GM23248 (cell line): ENCODE measurements at regions not wholly inside any gene's neighbourhood (a gene's known extent, or its start where the extent isn't known, plus 50 kb on each side); places are given as distances from the start of the nearest gene placed in this dataset.

Experiments
- DNase-seq: peaks from one replicate; pipeline ENCODE4 v3.0.0-alpha.2; 2015
- H2AFZ ChIP-seq: fragments of 200-600 bp; sonication (generic); 2 replicates; pipeline ENCODE4 v1.6.1; 2016; ENCODE audit warnings: antibody characterized with exemption
- H3F3A ChIP-seq: fragments of 200-600 bp; sonication (generic); 2 replicates; pipeline ENCODE4 v1.6.1; 2016; ENCODE audit warnings: mild to moderate bottlenecking, antibody characterized with exemption, mixed run types; ENCODE audit not compliant: insufficient read depth
- H3K27ac ChIP-seq: fragments of 200-600 bp; sonication (generic); 2 replicates; pipeline ENCODE4 v1.5.1; 2016; ENCODE audit warnings: mild to moderate bottlenecking
- H3K27me3 ChIP-seq: fragments of 200-600 bp; sonication (generic); replicated peaks from 2 replicates; pipeline ENCODE4 v1.6.1; 2016; ENCODE audit warnings: mild to moderate bottlenecking; ENCODE audit not compliant: insufficient read depth
- H3K36me3 ChIP-seq: fragments of 200-600 bp; sonication (generic); 2 replicates; pipeline ENCODE4 v1.6.1; 2016; ENCODE audit warnings: low read depth, mild to moderate bottlenecking
- H3K4me1 ChIP-seq: fragments of 200-600 bp; sonication (generic); 2 replicates; pipeline ENCODE4 v1.6.1; 2016; ENCODE audit warnings: mild to moderate bottlenecking; ENCODE audit not compliant: insufficient read depth
- H3K4me2 ChIP-seq: fragments of 200-600 bp; sonication (generic); one replicate; pipeline ENCODE4 v1.6.1; 2016; ENCODE audit warnings: mild to moderate bottlenecking; ENCODE audit not compliant: unreplicated experiment
- H3K4me3 ChIP-seq: fragments of 200-600 bp; sonication (generic); 2 replicates; pipeline ENCODE4 v1.5.1; 2016; ENCODE audit warnings: mild to moderate bottlenecking
- H3K79me2 ChIP-seq: fragments of 200-600 bp; sonication (generic); 2 replicates; pipeline ENCODE4 v1.6.1; 2016; ENCODE audit warnings: mild to moderate bottlenecking; ENCODE audit not compliant: insufficient read depth
- H3K9ac ChIP-seq: fragments of 200-600 bp; sonication (generic); 2 replicates; pipeline ENCODE4 v1.6.1; 2016; ENCODE audit warnings: mild to moderate bottlenecking
- H3K9me2 ChIP-seq: fragments of 200-600 bp; sonication (generic); 2 replicates; pipeline ENCODE4 v1.6.1; 2016; ENCODE audit warnings: mixed run types, mild to moderate bottlenecking, moderate library complexity; ENCODE audit not compliant: insufficient read depth
- H3K9me3 ChIP-seq: fragments of 200-600 bp; sonication (generic); one replicate; pipeline ENCODE4 v1.6.1; 2017; ENCODE audit warnings: low read depth
- H4K20me1 ChIP-seq: fragments of 200-600 bp; sonication (generic); 2 replicates; pipeline ENCODE4 v1.6.0; 2016; ENCODE audit not compliant: insufficient read depth
- EZH2 ChIP-seq: fragments of 200-600 bp; sonication (generic); IDR thresholded peaks from 2 replicates; pipeline ENCODE4 v1.6.1; 2018; ENCODE audit warnings: antibody characterized with exemption, mild to moderate bottlenecking; ENCODE audit not compliant: insufficient read depth, poor library complexity, severe bottlenecking
- EZH2phosphoT487 ChIP-seq: fragments of 200-600 bp; sonication (generic); IDR thresholded peaks from 2 replicates; pipeline ENCODE4 v1.6.1; 2018; ENCODE audit warnings: antibody characterized with exemption, moderate library complexity, mild to moderate bottlenecking, low read depth; ENCODE audit not compliant: insufficient read depth
- WGBS, 2 experiments: methylation state at CpG; one replicate each; pipeline ENCODE4 v1.1.6; 2015 to 2017; ENCODE audit warnings: low lambda C conversion rate in 2 of 2, low coverage in 1 of 2; ENCODE audit errors: missing lambda C conversion rate in 2 of 2; 5-methylcytosine and 5-hydroxymethylcytosine counted together
- in situ Hi-C: fragments of 300-500 bp; cut with MboI; formaldehyde crosslinking; loops from 2 replicates; pipeline ENCODE4 v1.15.0; 2020

- Histone ChIP-seq H4K20me1 (no peaks in the 10 kb centered on the region), H3K4me1 (no peaks in the 10 kb centered on the region), H3F3A (no peaks in the 10 kb centered on the region), H3K9ac (no peak overlapping the region), H3K36me3 (no peaks in the 10 kb centered on the region), H3K27ac (no peak overlapping the region), H3K4me2 (no peak overlapping the region), H3K79me2 (no peaks in the 10 kb centered on the region), H3K4me3 (no peak overlapping the region), H3K9me2 (no peaks in the 10 kb centered on the region), H3K27me3 (no peaks in the 10 kb centered on the region), H2AFZ (no peak overlapping the region), H3K9me3 (no peaks in the 10 kb centered on the region)
- no peak for DNase-seq
- in situ Hi-C loops: no loop called here
- TF ChIP-seq EZH2phosphoT487 (no peak), EZH2 (no peak)
Observed at GRCh38 chr3:110851736-110852135, 219.9 kb upstream of the NECTIN3 start.

DNA sequence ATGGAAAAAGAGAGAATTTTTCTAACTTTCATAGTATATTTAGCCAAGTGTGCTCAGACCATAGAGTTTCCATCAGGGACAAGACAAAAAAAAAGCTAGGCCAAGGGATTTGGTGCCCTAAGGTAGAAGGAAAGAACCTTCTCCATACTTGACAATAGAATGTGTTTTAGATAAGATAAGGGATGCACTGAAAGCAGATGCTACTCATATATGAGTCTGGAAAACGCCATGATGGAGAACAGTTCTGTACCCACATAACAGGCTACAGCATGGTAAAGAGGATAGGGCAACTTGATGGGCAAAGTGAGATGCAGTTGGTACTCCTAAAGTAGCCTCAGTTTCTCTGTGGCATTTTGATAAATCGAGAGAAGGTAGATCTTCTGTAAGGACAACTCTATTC, 216.4 kb upstream of the NECTIN3 start:
- Histone ChIP-seq H4K20me1 (no peaks in the 10 kb centered on the region), H3K9ac (no peak overlapping the region), H3F3A (no peaks in the 10 kb centered on the region), H3K4me3 (no peak overlapping the region), H3K9me2 (no peaks in the 10 kb centered on the region), H3K27ac (no peak overlapping the region), H3K4me2 (no peak overlapping the region), H3K27me3 (no peaks in the 10 kb centered on the region), H3K9me3 (no peaks in the 10 kb centered on the region), H3K79me2 (no peaks in the 10 kb centered on the region), H3K36me3 (no peaks in the 10 kb centered on the region), H2AFZ (no peak overlapping the region), H3K4me1 (no peaks in the 10 kb centered on the region)
- in situ Hi-C loops: no loop called here
- 75 to 88% methylated on average over 2 of the region's 2 CpGs for WGBS, 2 experiments
- no peak for DNase-seq
- no peak for TF ChIP-seq EZH2
- TF ChIP-seq EZH2phosphoT487: no peak

- no peak overlapping the region for H3K9ac ChIP-seq
- in situ Hi-C loops: no loop called here
- no peak overlapping the region for H2AFZ ChIP-seq
- H3K4me3 ChIP-seq: no peak overlapping the region
- no peaks in the 10 kb centered on the region for H3K79me2 ChIP-seq
- no peaks in the 10 kb centered on the region for H3K36me3 ChIP-seq
- no peaks in the 10 kb centered on the region for H3K9me3 ChIP-seq
- H3K27ac ChIP-seq: no peak overlapping the region
- no peaks in the 10 kb centered on the region for H3K9me2 ChIP-seq
- no peaks in the 10 kb centered on the region for H3K27me3 ChIP-seq
- no peaks in the 10 kb centered on the region for H3F3A ChIP-seq
- TF ChIP-seq EZH2: no peak
- no peak for TF ChIP-seq EZH2phosphoT487
- H3K4me1 ChIP-seq: no peaks in the 10 kb centered on the region
- no peaks in the 10 kb centered on the region for H4K20me1 ChIP-seq
- H3K4me2 ChIP-seq: no peak overlapping the region
- no peak for DNase-seq
- 93 to 100% methylated on average over 2 of the region's 2 CpGs for WGBS, 2 experiments
Observed at GRCh38 chr3:110856916-110857315, 214.7 kb upstream of the NECTIN3 start.

DNA sequence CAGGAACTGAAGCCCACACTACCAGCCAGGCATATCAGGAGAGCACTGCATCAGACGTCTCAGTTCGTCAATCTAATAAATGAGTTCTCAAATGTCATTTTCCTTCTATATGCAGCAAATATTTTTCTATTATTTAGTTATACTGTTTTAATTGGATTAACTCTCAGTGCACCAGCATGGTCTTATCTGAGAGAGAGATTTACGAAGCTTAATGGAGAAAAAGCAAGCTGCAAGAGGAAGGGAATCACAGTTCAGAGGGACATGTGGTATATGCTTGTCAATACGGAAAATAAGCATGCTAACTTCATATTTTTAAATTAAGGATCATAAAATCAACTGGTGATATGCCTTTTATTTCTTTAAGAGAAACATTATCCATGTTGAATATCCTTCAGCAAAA, 213.1 kb upstream of the NECTIN3 start:
- Histone ChIP-seq H4K20me1 (no peaks in the 10 kb centered on the region), H3K27me3 (no peaks in the 10 kb centered on the region), H3K4me1 (no peaks in the 10 kb centered on the region), H2AFZ (no peak overlapping the region), H3K36me3 (no peaks in the 10 kb centered on the region), H3K4me2 (no peak overlapping the region), H3K27ac (no peak overlapping the region), H3K9me2 (no peaks in the 10 kb centered on the region), H3K79me2 (no peaks in the 10 kb centered on the region), H3K4me3 (no peak overlapping the region), H3F3A (no peaks in the 10 kb centered on the region), H3K9ac (no peak overlapping the region), H3K9me3 (no peaks in the 10 kb centered on the region)
- TF ChIP-seq EZH2: no peak
- TF ChIP-seq EZH2phosphoT487: no peak
- in situ Hi-C loops: no loop called here
- 83 to 84% methylated on average over 4 of the region's 4 CpGs for WGBS, 2 experiments
- no peak for DNase-seq

- H2AFZ ChIP-seq: no peak overlapping the region
- 45 to 47% methylated on average over 5 of the region's 5 CpGs for WGBS, 2 experiments
- H3F3A ChIP-seq: no peaks in the 10 kb centered on the region
- no peaks in the 10 kb centered on the region for H3K9me3 ChIP-seq
- no peak for DNase-seq
- no peaks in the 10 kb centered on the region for H3K27me3 ChIP-seq
- H3K36me3 ChIP-seq: no peaks in the 10 kb centered on the region
- H3K27ac ChIP-seq: no peak overlapping the region
- TF ChIP-seq EZH2phosphoT487 (no peak), EZH2 (no peak)
- H3K4me3 ChIP-seq: no peak overlapping the region
- H3K9ac ChIP-seq: no peak overlapping the region
- no peaks in the 10 kb centered on the region for H3K4me1 ChIP-seq
- H3K79me2 ChIP-seq: no peaks in the 10 kb centered on the region
- no peaks in the 10 kb centered on the region for H4K20me1 ChIP-seq
- no peaks in the 10 kb centered on the region; the same call in 1 of the 2 replicates for H3K9me2 ChIP-seq
- H3K4me2 ChIP-seq: no peak overlapping the region
- in situ Hi-C loops: no loop called here
Observed at GRCh38 chr3:110859336-110859735, 212.3 kb upstream of the NECTIN3 start.
